BJ (cell line): ENCODE measurements at regions not wholly inside any gene's neighbourhood (a gene's known extent, or its start where the extent isn't known, plus 50 kb on each side); places are given as distances from the start of the nearest gene placed in this dataset.

Experiments used
- CTCF ChIA-PET: fragments of 350-600 bp; formaldehyde crosslinking; extraction: SDS; loops from one replicate; lab custom pipeline; 2021; ENCODE audit warnings: antibody characterized with exemption, inconsistent platforms; lab: Yijun Ruan, JAX
- POLR2A ChIA-PET: fragments of 300-600 bp; sonication (Branson Sonifier 250); formaldehyde crosslinking; extraction: SDS; loops from one replicate; lab custom pipeline; 2021; ENCODE audit warnings: antibody characterized with exemption; lab: Charles Lee
- DNase-seq: peaks from one replicate; pipeline ENCODE4 v3.0.0-alpha.2; 2011; ENCODE audit warnings: low read depth
- H3K27me3 ChIP-seq: 2 replicates; pipeline ENCODE4 v1.6.0; 2011; ENCODE audit warnings: low read length; ENCODE audit not compliant: control insufficient read depth, insufficient read depth
- H3K36me3 ChIP-seq: 2 replicates; pipeline ENCODE4 v1.5.1; 2011; ENCODE audit warnings: low read length; ENCODE audit not compliant: control insufficient read depth, insufficient read depth
- H3K4me3 ChIP-seq: 2 replicates; pipeline ENCODE4 v1.5.1; 2011; ENCODE audit warnings: low read depth, mild to moderate bottlenecking, control low read depth, low read length
- TF ChIP-seq, protein P1 (sequence below): IDR thresholded peaks from 2 replicates; pipeline ENCODE4 v1.5.1; 2011; ENCODE audit warnings: low read depth, mild to moderate bottlenecking, control low read depth, inconsistent platforms, low read length, moderate library complexity; ENCODE audit not compliant: insufficient read depth

DNA sequence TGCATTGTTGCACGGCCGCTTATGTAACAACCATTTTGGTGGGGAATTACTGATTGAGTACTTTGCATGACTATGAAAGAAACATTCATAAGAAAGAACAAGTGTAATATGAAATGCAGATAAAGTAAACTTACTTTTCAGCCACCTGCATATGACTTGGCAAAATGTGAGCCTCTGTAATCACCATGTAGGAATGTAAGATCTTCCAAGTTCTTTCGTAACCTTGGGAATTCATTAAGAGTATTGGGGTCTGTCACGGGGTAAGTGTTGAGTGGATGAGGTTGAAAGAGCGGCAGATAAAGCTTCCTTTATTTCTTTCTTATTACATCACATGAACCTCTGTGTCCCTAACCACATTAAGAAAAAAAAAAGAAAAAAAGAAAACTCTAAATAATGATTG is 348.5 kb upstream of the NR3C2 start:
- no peak for DNase-seq
- H3K36me3 ChIP-seq = no peaks in the 10 kb centered on the region

DNA sequence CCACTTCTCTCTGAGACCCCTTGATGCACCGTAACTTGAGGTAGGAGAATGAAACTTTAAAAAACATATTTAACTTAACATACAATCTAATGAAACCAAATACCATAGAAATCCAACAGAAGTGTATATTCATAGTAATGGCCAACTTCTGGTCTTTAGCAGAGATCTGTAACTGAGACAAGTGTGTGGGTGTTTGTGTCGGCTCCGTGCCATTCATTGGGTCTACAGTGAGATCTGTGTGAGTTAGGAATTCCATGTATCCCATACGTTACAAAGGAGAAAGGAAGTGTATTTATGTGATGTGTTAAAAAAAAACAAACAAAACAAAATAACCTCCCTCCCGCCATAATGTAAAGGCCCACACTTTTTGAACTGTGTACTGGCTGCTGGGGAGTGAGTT is 348.0 kb upstream of the NR3C2 start:
- ChIA-PET CTCF (interaction anchor here (0.6 kb wide), 1 partner anchor 18 kb away, joined by 3 read pairs; no protein-coding TSS in a partner anchor), POLR2A (no interaction called here)
- H3K4me3 ChIP-seq = no peak overlapping the region

More for the DNA sequence above, 348.5 kb upstream of the NR3C2 start:
- ChIA-PET POLR2A (no interaction called here), CTCF (interaction anchor here (0.6 kb wide), 1 partner anchor 18 kb away, joined by 3 read pairs; no protein-coding TSS in a partner anchor)
- H3K27me3 ChIP-seq = no peaks in the 10 kb centered on the region
- TF ChIP-seq, protein P1, sequence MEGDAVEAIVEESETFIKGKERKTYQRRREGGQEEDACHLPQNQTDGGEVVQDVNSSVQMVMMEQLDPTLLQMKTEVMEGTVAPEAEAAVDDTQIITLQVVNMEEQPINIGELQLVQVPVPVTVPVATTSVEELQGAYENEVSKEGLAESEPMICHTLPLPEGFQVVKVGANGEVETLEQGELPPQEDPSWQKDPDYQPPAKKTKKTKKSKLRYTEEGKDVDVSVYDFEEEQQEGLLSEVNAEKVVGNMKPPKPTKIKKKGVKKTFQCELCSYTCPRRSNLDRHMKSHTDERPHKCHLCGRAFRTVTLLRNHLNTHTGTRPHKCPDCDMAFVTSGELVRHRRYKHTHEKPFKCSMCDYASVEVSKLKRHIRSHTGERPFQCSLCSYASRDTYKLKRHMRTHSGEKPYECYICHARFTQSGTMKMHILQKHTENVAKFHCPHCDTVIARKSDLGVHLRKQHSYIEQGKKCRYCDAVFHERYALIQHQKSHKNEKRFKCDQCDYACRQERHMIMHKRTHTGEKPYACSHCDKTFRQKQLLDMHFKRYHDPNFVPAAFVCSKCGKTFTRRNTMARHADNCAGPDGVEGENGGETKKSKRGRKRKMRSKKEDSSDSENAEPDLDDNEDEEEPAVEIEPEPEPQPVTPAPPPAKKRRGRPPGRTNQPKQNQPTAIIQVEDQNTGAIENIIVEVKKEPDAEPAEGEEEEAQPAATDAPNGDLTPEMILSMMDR = no peak
- no peak overlapping the region for H3K4me3 ChIP-seq

DNA sequence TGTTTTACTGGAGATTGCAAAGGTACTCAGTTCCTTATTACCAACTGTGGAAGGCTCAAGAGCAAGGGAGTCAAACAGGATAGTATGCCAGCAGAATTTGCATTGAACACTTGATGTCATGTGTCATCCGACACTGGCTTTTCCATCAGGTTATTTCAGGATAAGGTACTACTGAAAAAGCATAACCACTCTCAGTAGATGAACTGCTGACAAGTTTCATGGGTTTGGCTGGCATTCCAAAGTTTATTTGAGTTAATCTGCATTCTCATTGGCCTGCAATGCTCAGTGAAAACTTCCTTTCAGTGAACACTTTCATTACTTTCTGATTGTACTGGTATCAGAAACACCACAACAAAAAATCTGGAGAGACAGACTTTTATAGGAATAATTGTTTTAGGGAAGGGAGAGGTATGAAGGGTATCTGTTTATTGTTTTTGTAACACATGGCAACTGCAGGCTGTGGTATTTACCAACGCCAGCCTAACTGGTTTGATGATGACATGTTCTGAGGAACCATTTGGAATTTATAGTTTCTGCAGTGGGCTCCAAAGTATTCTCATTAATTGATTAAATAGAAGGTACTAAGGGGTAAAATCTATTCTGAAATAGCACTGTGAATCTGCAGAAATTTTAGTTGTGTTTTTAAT is 345.7 kb upstream of the NR3C2 start:
- TF ChIP-seq, protein P1 = no peak
- DNase-seq = no peak
- Histone ChIP-seq H3K36me3 (no peaks in the 10 kb centered on the region), H3K27me3 (no peaks in the 10 kb centered on the region), H3K4me3 (no peak overlapping the region)
- CTCF ChIA-PET = no interaction called here
- POLR2A ChIA-PET = no interaction called here

More for the DNA sequence above, 348.0 kb upstream of the NR3C2 start:
- Histone ChIP-seq H3K27me3 (no peaks in the 10 kb centered on the region), H3K36me3 (no peaks in the 10 kb centered on the region)
- TF ChIP-seq, protein P1 = no peak
- no peak for DNase-seq

DNA sequence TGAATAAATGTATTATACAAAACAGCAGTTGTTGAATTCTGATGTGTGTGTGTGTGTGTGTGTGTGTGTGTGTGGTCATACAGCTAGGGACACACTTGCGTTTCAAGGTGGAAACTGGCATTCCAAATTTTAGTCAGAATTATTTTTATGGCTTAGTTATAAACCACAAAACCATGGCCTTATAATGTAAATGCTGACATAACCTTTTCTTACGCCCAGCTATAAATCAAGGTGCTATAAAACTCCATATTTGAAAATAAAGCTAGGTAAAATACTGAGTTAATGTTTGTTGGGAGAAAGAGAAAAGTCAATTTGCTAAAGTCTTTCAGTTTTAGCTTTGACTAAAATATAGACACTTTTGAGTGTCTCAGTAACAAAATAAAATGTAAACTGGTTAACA is 345.1 kb upstream of the NR3C2 start:
- Histone ChIP-seq H3K27me3 (no peaks in the 10 kb centered on the region), H3K36me3 (no peaks in the 10 kb centered on the region), H3K4me3 (no peak overlapping the region)
- no peak for DNase-seq
- ChIA-PET CTCF (no interaction called here), POLR2A (no interaction called here)
- TF ChIP-seq, protein P1 = no peak

DNA sequence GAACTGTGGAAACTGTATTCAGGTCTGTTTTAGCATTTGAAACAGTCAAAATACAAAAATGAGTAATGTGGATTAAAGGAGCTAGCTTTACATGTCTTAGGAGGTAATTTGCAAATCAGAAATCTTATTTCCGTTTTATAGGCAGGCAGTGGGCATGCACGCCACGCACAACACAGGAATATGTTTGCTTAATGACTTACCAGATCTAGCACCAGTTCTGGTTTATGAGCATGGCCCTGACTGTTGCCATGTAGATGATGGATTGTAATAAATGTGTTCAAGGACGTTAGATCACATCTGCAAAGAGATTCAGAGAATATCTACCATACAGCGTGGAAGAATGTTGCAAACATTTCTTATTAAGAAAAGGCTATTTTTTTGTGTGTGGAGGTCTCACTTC is 344.5 kb upstream of the NR3C2 start:
- DNase-seq = no peak
- TF ChIP-seq, protein P1 = no peak
- Histone ChIP-seq H3K27me3 (no peaks in the 10 kb centered on the region), H3K36me3 (no peaks in the 10 kb centered on the region), H3K4me3 (no peak overlapping the region)
- CTCF ChIA-PET = no interaction called here
- POLR2A ChIA-PET = no interaction called here
